Transverse colon (tissue), 4 donors: ENCODE measurements at regions not wholly inside any gene's neighbourhood (a gene's known extent, or its start where the extent isn't known, plus 50 kb on each side); places are given as distances from the start of the nearest gene placed in this dataset.

ENCODE experiments used
- DNase-seq: peaks from one replicate; pipeline ENCODE4 v3.0.0-alpha.2; 2019
- H3K27ac ChIP-seq, 4 donors: fragments of 200-600 bp; sonication (generic); 2 replicates each; pipeline ENCODE4 v1.5.1; 2016 to 2018; ENCODE audit warnings: inconsistent platforms in 4 of 4
- H3K27me3 ChIP-seq: fragments of 200-600 bp; sonication (generic); 2 replicates; pipeline ENCODE4 v1.5.1; 2017; ENCODE audit warnings: inconsistent platforms
- H3K36me3 ChIP-seq, 4 donors: fragments of 200-600 bp; sonication (generic); 2 replicates each; pipeline ENCODE4 v1.5.1; 2017 to 2019; ENCODE audit warnings: inconsistent platforms in 4 of 4
- H3K4me1 ChIP-seq, 4 donors: fragments of 200-600 bp; sonication (generic); 2 replicates each; pipeline ENCODE4 v1.5.1; 2017 to 2020; ENCODE audit warnings: inconsistent platforms in 4 of 4
- H3K4me3 ChIP-seq, 4 donors: fragments of 200-600 bp; sonication (generic); 1 replicate in 1 of 4; 2 replicates in 3 of 4; pipeline versions ENCODE4 v1.5.1 to v1.6.1; 2017 to 2019; ENCODE audit warnings: inconsistent platforms in 4 of 4
- H3K9me3 ChIP-seq, 2 donors: fragments of 200-600 bp; sonication (generic); 2 replicates each; pipeline ENCODE4 v1.5.1; 2017 to 2019; ENCODE audit warnings: inconsistent platforms in 2 of 2
- CTCF ChIP-seq, 5 experiments: fragments of 200-600 bp in 3 of 5; fragments of 450-650 bp in 2 of 5; sonication (generic) in 3 of 5; IDR thresholded peaks; 1 replicate in 2 of 5; 2 replicates in 3 of 5; pipeline ENCODE4 v1.5.1; 2016 to 2017; ENCODE audit warnings: antibody characterized with exemption in 5 of 5, inconsistent platforms in 3 of 5, mild to moderate bottlenecking in 2 of 5, moderate library complexity in 1 of 5
- EP300 ChIP-seq: sonication (generic); formaldehyde crosslinking; IDR thresholded peaks from one replicate; pipeline ENCODE4 v1.6.1; 2017; ENCODE audit warnings: antibody characterized with exemption, low read depth
- POLR2A ChIP-seq: fragments of 450-650 bp; IDR thresholded peaks from one replicate; pipeline ENCODE4 v1.6.1; 2016; ENCODE audit warnings: antibody characterized with exemption, mild to moderate bottlenecking, moderate library complexity
- POLR2AphosphoS5 ChIP-seq, 3 donors: sonication (generic); formaldehyde crosslinking; IDR thresholded peaks; one replicate each; pipeline ENCODE4 v1.6.1; 2016; ENCODE audit warnings: antibody characterized with exemption in 3 of 3
- whole genome bisulfite sequencing, 2 donors: methylation state at CpG; one replicate each; pipeline ENCODE4 v1.1.5; 2018; ENCODE audit warnings: low coverage in 1 of 2; 5-methylcytosine and 5-hydroxymethylcytosine counted together
- in situ Hi-C, 4 donors: fragments of 200-750 bp; cut with MboI; loops; one replicate each; pipeline versions ENCODE4 v1.15.0 to v1.15.1; 2017; ENCODE audit warnings: low sequenced_read_pairs in 3 of 4, low pct_ligation_motif_present in 1 of 4, low pct_unique_long_range_greater_than_20kb in 1 of 4
- intact Hi-C: fragments of 100-400 bp; cut with DNase I; formaldehyde crosslinking; loops from one replicate; pipeline ENCODE4 v1.15.1; 2023; ENCODE audit warnings: low total_unique reads

- Histone ChIP-seq H3K4me3 (no peak overlapping the region), H3K4me1 (no peaks in the 10 kb centered on the region), H3K9me3 (no peaks in the 10 kb centered on the region), H3K36me3 (no peaks in the 10 kb centered on the region), H3K27ac (no peak overlapping the region), H3K27me3 (no peaks in the 10 kb centered on the region)
- DNase-seq, result no peak
- intact Hi-C loops, result no loop called here
- no peak for TF ChIP-seq EP300
- TF ChIP-seq POLR2A, result no peak
- TF ChIP-seq CTCF (IDR thresholded peaks at IDR 0.05), result no peak
- TF ChIP-seq POLR2AphosphoS5 (IDR thresholded peaks at IDR 0.05), result no peak
- 28 to 88% methylated on average over 2 to 3 of the region's 3 CpGs for WGBS, 2 donors
- in situ Hi-C loops, result no loop called here
Measured at GRCh38 chr2:11904941-11905340, 158.5 kb downstream of the LPIN1 start.

- no peak for TF ChIP-seq CTCF (IDR thresholded peaks at IDR 0.05)
- no peak for TF ChIP-seq POLR2A
- no peak for TF ChIP-seq EP300
- no peak for TF ChIP-seq POLR2AphosphoS5 (IDR thresholded peaks at IDR 0.05)
- no peaks in the 10 kb centered on the region for H3K27me3 ChIP-seq
- no peaks in the 10 kb centered on the region for H3K9me3 ChIP-seq
- H3K27ac ChIP-seq, result no peak overlapping the region
- in situ Hi-C loops (no loop called here), intact Hi-C loops (no loop called here)
- no peak overlapping the region for H3K4me3 ChIP-seq
- H3K4me1 ChIP-seq, result no peaks in the 10 kb centered on the region
- H3K36me3 ChIP-seq, result no peaks in the 10 kb centered on the region
- no peak for DNase-seq
- WGBS, 2 donors, result 72 to 100% methylated on average over 1 to 6 of the region's 6 CpGs
Measured at GRCh38 chr2:11907190-11907589, 160.8 kb downstream of the LPIN1 start.

GRCh38 chr2:11910971-11911370, 164.5 kb downstream of the LPIN1 start:
- intact Hi-C loops, result no loop called here
- DNase-seq, result no peak
- TF ChIP-seq POLR2AphosphoS5 (IDR thresholded peaks at IDR 0.05), result no peak
- TF ChIP-seq POLR2A, result no peak
- no peak for TF ChIP-seq EP300
- TF ChIP-seq CTCF (IDR thresholded peaks at IDR 0.05), result no peak
- Histone ChIP-seq H3K4me1 (no peaks in the 10 kb centered on the region), H3K9me3 (no peaks in the 10 kb centered on the region), H3K27me3 (no peaks in the 10 kb centered on the region), H3K27ac (no peak overlapping the region), H3K36me3 (no peaks in the 10 kb centered on the region), H3K4me3 (no peak overlapping the region)
- in situ Hi-C loops, result no loop called here
- 83% methylated on average over 3 of the region's 3 CpGs for WGBS, 2 donors

GRCh38 chr2:11912980-11913379, 166.5 kb downstream of the LPIN1 start:
- Histone ChIP-seq H3K36me3 (no peaks in the 10 kb centered on the region), H3K27me3 (no peaks in the 10 kb centered on the region), H3K4me3 (no peak overlapping the region), H3K4me1 (no peaks in the 10 kb centered on the region), H3K9me3 (no peaks in the 10 kb centered on the region), H3K27ac (no peak overlapping the region)
- WGBS, 2 donors, result 95% methylated on average over 1 of the region's 1 CpG; no CpG with 5 or more reads in 1 of the 2 donors
- in situ Hi-C loops (no loop called here), intact Hi-C loops (no loop called here)
- TF ChIP-seq EP300, result no peak
- no peak for TF ChIP-seq CTCF (IDR thresholded peaks at IDR 0.05)
- no peak for TF ChIP-seq POLR2AphosphoS5 (IDR thresholded peaks at IDR 0.05)
- TF ChIP-seq POLR2A, result no peak
- DNase-seq, result no peak
